ENCODE measurements at regions not wholly inside any gene's neighbourhood (a gene's known extent, or its start where the extent isn't known, plus 50 kb on each side); places are given as distances from the start of the nearest gene placed in this dataset.

DNA sequence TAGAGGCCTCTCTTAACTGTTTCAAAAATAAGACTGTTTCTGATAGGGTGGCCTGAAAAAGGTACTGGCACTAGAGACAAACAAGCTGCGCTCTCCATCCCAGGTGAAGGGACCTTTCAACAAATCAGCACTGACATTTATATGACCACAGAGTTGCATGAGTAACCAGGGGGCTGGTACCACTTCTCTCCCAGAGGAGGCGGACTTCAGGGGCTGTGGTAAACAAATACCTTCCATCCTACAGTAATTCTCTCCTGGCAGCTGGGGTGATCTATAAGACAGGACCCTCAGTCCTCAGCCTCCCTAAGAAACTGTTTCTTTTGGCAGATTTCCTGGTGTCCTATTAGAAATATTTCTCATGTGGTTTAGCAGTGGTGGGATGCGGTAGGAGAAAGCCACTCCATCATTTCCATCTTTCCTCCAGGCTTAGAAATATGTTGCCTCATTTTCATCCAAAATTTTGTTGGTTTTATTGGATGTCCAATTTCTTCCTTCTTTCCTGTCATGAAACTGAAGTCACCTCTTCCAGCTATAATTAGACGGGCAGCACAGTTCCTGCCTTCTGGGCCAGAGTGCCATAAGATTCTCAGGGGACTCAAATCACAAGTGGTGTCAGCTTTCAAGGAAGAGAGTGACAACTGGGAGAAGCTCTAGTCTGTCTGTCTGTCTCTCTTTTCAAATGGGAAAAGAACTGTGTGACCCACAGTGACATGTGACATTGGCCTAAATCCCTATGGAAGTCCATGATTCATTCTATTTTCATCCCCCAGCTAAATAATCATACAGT is 96.4 kb downstream of the CYRIA start:
- Histone ChIP-seq H3K27ac (ENCODE audit: extremely low read depth, low read depth, low read length) (no peak overlapping the region), H3K9me3 (ENCODE audit: control insufficient read depth, insufficient read depth, low read depth, low read length) (no peaks in the 10 kb centered on the region), H3K4me1 (ENCODE audit: control insufficient read depth, insufficient read depth, low read length) (no peaks in the 10 kb centered on the region), H3K4me3 (ENCODE audit: low read depth, low read length) (no peak overlapping the region), H3K36me3 (ENCODE audit: control insufficient read depth in 2 of 2, insufficient read depth in 1 of 2, low read length in 2 of 2) (peaks cover 0 to 3% of the 10 kb centered on the region in 2 experiments; a peak in 1 of 3 replicates)
- TF ChIP-seq ZXDB (tag by site-specific recombination; IDR thresholded peaks at IDR 0.05) (no peak), ZNF37A (tag by site-specific recombination; IDR thresholded peaks at IDR 0.05) (no peak), ZNF157 (tag by site-specific recombination; IDR thresholded peaks at IDR 0.05) (no peak)
- TF ChIP-seq, protein P1, sequence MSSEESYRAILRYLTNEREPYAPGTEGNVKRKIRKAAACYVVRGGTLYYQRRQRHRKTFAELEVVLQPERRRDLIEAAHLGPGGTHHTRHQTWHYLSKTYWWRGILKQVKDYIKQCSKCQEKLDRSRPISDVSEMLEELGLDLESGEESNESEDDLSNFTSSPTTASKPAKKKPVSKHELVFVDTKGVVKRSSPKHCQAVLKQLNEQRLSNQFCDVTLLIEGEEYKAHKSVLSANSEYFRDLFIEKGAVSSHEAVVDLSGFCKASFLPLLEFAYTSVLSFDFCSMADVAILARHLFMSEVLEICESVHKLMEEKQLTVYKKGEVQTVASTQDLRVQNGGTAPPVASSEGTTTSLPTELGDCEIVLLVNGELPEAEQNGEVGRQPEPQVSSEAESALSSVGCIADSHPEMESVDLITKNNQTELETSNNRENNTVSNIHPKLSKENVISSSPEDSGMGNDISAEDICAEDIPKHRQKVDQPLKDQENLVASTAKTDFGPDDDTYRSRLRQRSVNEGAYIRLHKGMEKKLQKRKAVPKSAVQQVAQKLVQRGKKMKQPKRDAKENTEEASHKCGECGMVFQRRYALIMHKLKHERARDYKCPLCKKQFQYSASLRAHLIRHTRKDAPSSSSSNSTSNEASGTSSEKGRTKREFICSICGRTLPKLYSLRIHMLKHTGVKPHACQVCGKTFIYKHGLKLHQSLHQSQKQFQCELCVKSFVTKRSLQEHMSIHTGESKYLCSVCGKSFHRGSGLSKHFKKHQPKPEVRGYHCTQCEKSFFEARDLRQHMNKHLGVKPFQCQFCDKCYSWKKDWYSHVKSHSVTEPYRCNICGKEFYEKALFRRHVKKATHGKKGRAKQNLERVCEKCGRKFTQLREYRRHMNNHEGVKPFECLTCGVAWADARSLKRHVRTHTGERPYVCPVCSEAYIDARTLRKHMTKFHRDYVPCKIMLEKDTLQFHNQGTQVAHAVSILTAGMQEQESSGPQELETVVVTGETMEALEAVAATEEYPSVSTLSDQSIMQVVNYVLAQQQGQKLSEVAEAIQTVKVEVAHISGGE (tag by site-specific recombination; conservative IDR thresholded peaks at IDR 0.05; ENCODE audit: low read depth): no peak
- TF ChIP-seq, protein P2, sequence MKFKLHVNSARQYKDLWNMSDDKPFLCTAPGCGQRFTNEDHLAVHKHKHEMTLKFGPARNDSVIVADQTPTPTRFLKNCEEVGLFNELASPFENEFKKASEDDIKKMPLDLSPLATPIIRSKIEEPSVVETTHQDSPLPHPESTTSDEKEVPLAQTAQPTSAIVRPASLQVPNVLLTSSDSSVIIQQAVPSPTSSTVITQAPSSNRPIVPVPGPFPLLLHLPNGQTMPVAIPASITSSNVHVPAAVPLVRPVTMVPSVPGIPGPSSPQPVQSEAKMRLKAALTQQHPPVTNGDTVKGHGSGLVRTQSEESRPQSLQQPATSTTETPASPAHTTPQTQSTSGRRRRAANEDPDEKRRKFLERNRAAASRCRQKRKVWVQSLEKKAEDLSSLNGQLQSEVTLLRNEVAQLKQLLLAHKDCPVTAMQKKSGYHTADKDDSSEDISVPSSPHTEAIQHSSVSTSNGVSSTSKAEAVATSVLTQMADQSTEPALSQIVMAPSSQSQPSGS (tag by site-specific recombination; IDR thresholded peaks at IDR 0.05; ENCODE audit: low read depth): no peak
- CTCF ChIA-PET: interaction anchor here (0.6 to 1.3 kb wide), 2 partner anchors 39 to 975 kb away, joined by 3 read pairs; no protein-coding TSS in a partner anchor
- POLR2A ChIA-PET: no interaction called here

DNA sequence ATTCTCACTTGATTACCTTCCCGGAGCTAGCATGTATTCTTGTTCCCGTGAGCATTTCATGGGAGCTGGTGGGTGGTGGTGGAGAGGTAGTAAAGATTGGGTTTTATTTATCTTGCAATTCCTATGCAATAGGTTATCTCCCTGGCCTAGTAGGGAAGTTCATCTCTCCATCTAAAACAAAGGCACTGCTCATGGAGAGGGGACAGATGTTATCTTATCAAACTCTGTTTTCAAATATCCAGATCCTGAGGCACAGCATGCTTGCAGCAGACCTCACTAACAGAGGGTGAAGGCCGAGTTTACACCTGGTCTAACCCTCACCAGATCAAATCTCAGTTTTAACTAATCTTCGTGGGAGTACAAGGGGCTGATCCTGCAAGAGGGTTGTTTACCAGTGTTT is 98.9 kb downstream of the CYRIA start:
- no peaks in the 10 kb centered on the region for H3K9me3 ChIP-seq (ENCODE audit: control insufficient read depth, insufficient read depth, low read depth, low read length)

More for the DNA sequence above, 98.9 kb downstream of the CYRIA start:
- Histone ChIP-seq H3K4me3 (ENCODE audit: low read depth, low read length) (no peak overlapping the region), H3K4me1 (ENCODE audit: control insufficient read depth, insufficient read depth, low read length) (no peaks in the 10 kb centered on the region), H3K27ac (ENCODE audit: extremely low read depth, low read depth, low read length) (no peak overlapping the region), H3K36me3 (ENCODE audit: control insufficient read depth in 2 of 2, insufficient read depth in 1 of 2, low read length in 2 of 2) (peaks cover 0 to 3% of the 10 kb centered on the region in 2 experiments; a peak in 1 of 3 replicates)
- CTCF ChIA-PET: interaction anchor here (0.7 kb wide), 1 partner anchor 162 kb away, joined by 3 read pairs; no protein-coding TSS in a partner anchor
- TF ChIP-seq, protein P3, sequence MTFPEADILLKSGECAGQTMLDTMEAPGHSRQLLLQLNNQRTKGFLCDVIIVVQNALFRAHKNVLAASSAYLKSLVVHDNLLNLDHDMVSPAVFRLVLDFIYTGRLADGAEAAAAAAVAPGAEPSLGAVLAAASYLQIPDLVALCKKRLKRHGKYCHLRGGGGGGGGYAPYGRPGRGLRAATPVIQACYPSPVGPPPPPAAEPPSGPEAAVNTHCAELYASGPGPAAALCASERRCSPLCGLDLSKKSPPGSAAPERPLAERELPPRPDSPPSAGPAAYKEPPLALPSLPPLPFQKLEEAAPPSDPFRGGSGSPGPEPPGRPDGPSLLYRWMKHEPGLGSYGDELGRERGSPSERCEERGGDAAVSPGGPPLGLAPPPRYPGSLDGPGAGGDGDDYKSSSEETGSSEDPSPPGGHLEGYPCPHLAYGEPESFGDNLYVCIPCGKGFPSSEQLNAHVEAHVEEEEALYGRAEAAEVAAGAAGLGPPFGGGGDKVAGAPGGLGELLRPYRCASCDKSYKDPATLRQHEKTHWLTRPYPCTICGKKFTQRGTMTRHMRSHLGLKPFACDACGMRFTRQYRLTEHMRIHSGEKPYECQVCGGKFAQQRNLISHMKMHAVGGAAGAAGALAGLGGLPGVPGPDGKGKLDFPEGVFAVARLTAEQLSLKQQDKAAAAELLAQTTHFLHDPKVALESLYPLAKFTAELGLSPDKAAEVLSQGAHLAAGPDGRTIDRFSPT (tag by site-specific recombination; IDR thresholded peaks at IDR 0.05): no peak
- TF ChIP-seq ZNF596 (tag by site-specific recombination; IDR thresholded peaks at IDR 0.05): no peak
- TF ChIP-seq ZNF416 (tag by site-specific recombination; IDR thresholded peaks at IDR 0.05): no peak
- TF ChIP-seq ZNF391 (tag by site-specific recombination; IDR thresholded peaks at IDR 0.05; ENCODE audit: borderline replicate concordance, low read depth): no peak
- TF ChIP-seq, protein P4, sequence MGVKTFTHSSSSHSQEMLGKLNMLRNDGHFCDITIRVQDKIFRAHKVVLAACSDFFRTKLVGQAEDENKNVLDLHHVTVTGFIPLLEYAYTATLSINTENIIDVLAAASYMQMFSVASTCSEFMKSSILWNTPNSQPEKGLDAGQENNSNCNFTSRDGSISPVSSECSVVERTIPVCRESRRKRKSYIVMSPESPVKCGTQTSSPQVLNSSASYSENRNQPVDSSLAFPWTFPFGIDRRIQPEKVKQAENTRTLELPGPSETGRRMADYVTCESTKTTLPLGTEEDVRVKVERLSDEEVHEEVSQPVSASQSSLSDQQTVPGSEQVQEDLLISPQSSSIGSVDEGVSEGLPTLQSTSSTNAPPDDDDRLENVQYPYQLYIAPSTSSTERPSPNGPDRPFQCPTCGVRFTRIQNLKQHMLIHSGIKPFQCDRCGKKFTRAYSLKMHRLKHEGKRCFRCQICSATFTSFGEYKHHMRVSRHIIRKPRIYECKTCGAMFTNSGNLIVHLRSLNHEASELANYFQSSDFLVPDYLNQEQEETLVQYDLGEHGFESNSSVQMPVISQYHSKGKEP (tag by site-specific recombination; IDR thresholded peaks at IDR 0.05): no peak
- no peak for TF ChIP-seq ZNF24 (tag by site-specific recombination; IDR thresholded peaks at IDR 0.05)
- no peak for TF ChIP-seq OVOL3 (tag by site-specific recombination; IDR thresholded peaks at IDR 0.05)
- TF ChIP-seq SETDB1 (IDR thresholded peaks at IDR 0.05; ENCODE audit: insufficient read length, low read length): no peak
- POLR2A ChIA-PET: no interaction called here
